ENCODE measurements at regions not wholly inside any gene's neighbourhood (a gene's known extent, or its start where the extent isn't known, plus 50 kb on each side); places are given as distances from the start of the nearest gene placed in this dataset.

DNA sequence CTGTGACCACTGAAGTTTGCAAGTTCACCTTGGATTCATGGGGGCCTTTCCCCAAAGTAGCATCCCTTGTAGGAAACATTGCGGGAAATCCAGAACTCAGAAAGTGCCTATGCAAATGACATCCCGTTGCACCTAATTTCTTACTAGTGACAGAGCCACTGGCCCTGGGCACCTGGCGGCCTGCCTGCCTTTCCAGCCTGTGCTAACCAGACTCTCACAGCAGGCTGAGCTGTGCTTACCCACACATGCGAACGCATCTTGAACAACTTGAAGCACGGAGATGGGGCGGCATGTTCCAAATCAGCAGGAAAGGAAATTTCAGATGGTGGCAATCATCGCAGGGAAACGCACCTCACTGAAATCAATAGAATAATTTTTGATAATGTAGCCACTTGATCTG lies 405.8 kb downstream of the TMEM182 start:
- H4K20me1 ChIP-seq (ENCODE audit: insufficient read depth, low read length), result no peaks in the 10 kb centered on the region
- no peaks in the 10 kb centered on the region for H3K9me3 ChIP-seq (ENCODE audit: insufficient read depth, low read depth, low read length)
- H3K4me3 ChIP-seq (ENCODE audit: insufficient read depth, low read depth, low read length), result no peak overlapping the region
- no peak overlapping the region for H3K9ac ChIP-seq (ENCODE audit: low read length)
- Mint-ChIP-seq H3K4me3 (ENCODE audit: unreplicated experiment) (no peak overlapping the region), H3K9me3 (ENCODE audit: unreplicated experiment) (peaks cover 2% of the 10 kb centered on the region), H3K4me1 (ENCODE audit: low read depth, unreplicated experiment) (peaks cover 6% of the 10 kb centered on the region), H3K27me3 (ENCODE audit: low read depth, unreplicated experiment) (no peaks in the 10 kb centered on the region), H3K36me3 (ENCODE audit: low read depth, unreplicated experiment) (no peaks in the 10 kb centered on the region), H3K27ac (ENCODE audit: unreplicated experiment) (no peak overlapping the region)
- DNase-seq (ENCODE audit: low read depth), result no peak
- TF ChIP-seq, protein P1, sequence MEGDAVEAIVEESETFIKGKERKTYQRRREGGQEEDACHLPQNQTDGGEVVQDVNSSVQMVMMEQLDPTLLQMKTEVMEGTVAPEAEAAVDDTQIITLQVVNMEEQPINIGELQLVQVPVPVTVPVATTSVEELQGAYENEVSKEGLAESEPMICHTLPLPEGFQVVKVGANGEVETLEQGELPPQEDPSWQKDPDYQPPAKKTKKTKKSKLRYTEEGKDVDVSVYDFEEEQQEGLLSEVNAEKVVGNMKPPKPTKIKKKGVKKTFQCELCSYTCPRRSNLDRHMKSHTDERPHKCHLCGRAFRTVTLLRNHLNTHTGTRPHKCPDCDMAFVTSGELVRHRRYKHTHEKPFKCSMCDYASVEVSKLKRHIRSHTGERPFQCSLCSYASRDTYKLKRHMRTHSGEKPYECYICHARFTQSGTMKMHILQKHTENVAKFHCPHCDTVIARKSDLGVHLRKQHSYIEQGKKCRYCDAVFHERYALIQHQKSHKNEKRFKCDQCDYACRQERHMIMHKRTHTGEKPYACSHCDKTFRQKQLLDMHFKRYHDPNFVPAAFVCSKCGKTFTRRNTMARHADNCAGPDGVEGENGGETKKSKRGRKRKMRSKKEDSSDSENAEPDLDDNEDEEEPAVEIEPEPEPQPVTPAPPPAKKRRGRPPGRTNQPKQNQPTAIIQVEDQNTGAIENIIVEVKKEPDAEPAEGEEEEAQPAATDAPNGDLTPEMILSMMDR (IDR thresholded peaks at IDR 0.05; ENCODE audit: insufficient read depth, low read depth, low read length), result no peak
- TF ChIP-seq EZH2 (IDR thresholded peaks at IDR 0.05; ENCODE audit: insufficient read depth, low read length), result no peak
- H2AFZ ChIP-seq (ENCODE audit: low read depth, low read length), result no peak overlapping the region
- no peaks in the 10 kb centered on the region for H3K36me3 ChIP-seq (ENCODE audit: insufficient read depth, low read length)
- H3K4me1 ChIP-seq (ENCODE audit: insufficient read depth, low read length), result no peaks in the 10 kb centered on the region
- no peak overlapping the region for H3K4me2 ChIP-seq (ENCODE audit: low read length)
- no peaks in the 10 kb centered on the region for H3K27me3 ChIP-seq (ENCODE audit: insufficient read depth, low read length)
- no peaks in the 10 kb centered on the region for H3K79me2 ChIP-seq (ENCODE audit: insufficient read depth, low read length)
- H3K27ac ChIP-seq (ENCODE audit: low read depth, low read length), result no peak overlapping the region
- no peak for FAIRE-seq

DNA sequence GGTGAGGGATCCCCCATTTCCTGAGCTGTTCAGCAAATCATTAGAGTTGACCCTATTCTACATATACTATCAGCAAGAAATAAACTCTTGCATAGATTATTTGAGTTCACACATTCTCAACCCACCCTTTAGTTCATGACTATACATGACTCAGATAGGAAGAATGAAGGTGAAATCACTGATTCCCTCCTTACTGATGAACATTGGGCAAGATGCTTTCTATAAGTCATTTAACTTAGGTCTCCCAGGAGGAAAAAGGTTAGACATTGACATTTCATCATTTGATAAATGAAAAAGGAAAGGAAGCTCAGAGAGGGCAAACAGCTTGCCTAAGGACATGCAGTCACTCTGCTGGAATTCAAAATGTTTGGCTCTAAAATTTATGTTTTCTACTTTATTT lies 408.0 kb downstream of the TMEM182 start:
- Histone ChIP-seq H3K36me3 (ENCODE audit: insufficient read depth, low read length) (no peaks in the 10 kb centered on the region), H3K4me1 (ENCODE audit: insufficient read depth, low read length) (no peaks in the 10 kb centered on the region), H3K27ac (ENCODE audit: low read depth, low read length) (no peak overlapping the region), H4K20me1 (ENCODE audit: insufficient read depth, low read length) (no peaks in the 10 kb centered on the region), H3K9ac (ENCODE audit: low read length) (no peak overlapping the region), H3K79me2 (ENCODE audit: insufficient read depth, low read length) (no peaks in the 10 kb centered on the region), H3K9me3 (ENCODE audit: insufficient read depth, low read depth, low read length) (no peaks in the 10 kb centered on the region), H3K4me2 (ENCODE audit: low read length) (no peak overlapping the region), H3K4me3 (ENCODE audit: insufficient read depth, low read depth, low read length) (no peak overlapping the region), H2AFZ (ENCODE audit: low read depth, low read length) (no peak overlapping the region), H3K27me3 (ENCODE audit: insufficient read depth, low read length) (no peaks in the 10 kb centered on the region)
- Mint-ChIP-seq H3K9me3 (ENCODE audit: unreplicated experiment) (peaks cover 2% of the 10 kb centered on the region), H3K27ac (ENCODE audit: unreplicated experiment) (no peak overlapping the region), H3K4me3 (ENCODE audit: unreplicated experiment) (no peak overlapping the region), H3K4me1 (ENCODE audit: low read depth, unreplicated experiment) (peaks cover 13% of the 10 kb centered on the region), H3K27me3 (ENCODE audit: low read depth, unreplicated experiment) (no peaks in the 10 kb centered on the region), H3K36me3 (ENCODE audit: low read depth, unreplicated experiment) (no peaks in the 10 kb centered on the region)
- FAIRE-seq (no peak), DNase-seq (ENCODE audit: low read depth) (no peak)
- TF ChIP-seq, protein P1 (IDR thresholded peaks at IDR 0.05; ENCODE audit: insufficient read depth, low read depth, low read length), result no peak
- no peak for TF ChIP-seq EZH2 (IDR thresholded peaks at IDR 0.05; ENCODE audit: insufficient read depth, low read length)

DNA sequence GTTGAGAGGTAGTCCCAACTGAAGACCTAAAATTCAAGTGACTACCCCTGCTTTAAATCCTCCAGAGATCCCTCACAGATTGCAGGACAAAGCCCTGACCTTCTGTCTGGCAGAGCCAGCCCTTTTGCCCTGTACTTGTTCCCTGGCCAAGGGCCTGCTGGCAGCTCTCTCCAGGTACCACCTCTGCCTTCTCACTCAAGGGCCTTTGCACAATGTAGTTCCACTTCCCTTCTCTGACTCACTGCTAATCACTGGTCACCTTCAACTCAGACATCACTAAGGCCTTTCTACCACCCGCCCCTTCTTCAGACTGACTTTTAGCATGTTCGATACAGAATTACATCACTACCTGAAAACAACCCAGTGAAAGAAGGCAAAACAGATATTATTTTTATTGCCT lies 411.0 kb downstream of the TMEM182 start:
- no peak for DNase-seq (ENCODE audit: low read depth)
- no peak overlapping the region for H3K27ac ChIP-seq (ENCODE audit: low read depth, low read length)
- no peaks in the 10 kb centered on the region for H3K27me3 Mint-ChIP-seq (ENCODE audit: low read depth, unreplicated experiment)
- no peaks in the 10 kb centered on the region for H3K79me2 ChIP-seq (ENCODE audit: insufficient read depth, low read length)
- H3K4me1 ChIP-seq (ENCODE audit: insufficient read depth, low read length), result no peaks in the 10 kb centered on the region
- H3K9me3 Mint-ChIP-seq (ENCODE audit: unreplicated experiment), result peaks cover 2% of the 10 kb centered on the region
- H3K27ac Mint-ChIP-seq (ENCODE audit: unreplicated experiment), result no peak overlapping the region
- no peak overlapping the region for H3K4me2 ChIP-seq (ENCODE audit: low read length)
- no peak for FAIRE-seq
- H2AFZ ChIP-seq (ENCODE audit: low read depth, low read length), result no peak overlapping the region
- H3K4me1 Mint-ChIP-seq (ENCODE audit: low read depth, unreplicated experiment), result peaks cover 12% of the 10 kb centered on the region
- H3K4me3 Mint-ChIP-seq (ENCODE audit: unreplicated experiment), result no peak overlapping the region
- H3K4me3 ChIP-seq (ENCODE audit: insufficient read depth, low read depth, low read length), result no peak overlapping the region
- H4K20me1 ChIP-seq (ENCODE audit: insufficient read depth, low read length), result no peaks in the 10 kb centered on the region
- H3K36me3 Mint-ChIP-seq (ENCODE audit: low read depth, unreplicated experiment), result no peaks in the 10 kb centered on the region
- no peak overlapping the region for H3K9ac ChIP-seq (ENCODE audit: low read length)
- no peaks in the 10 kb centered on the region for H3K36me3 ChIP-seq (ENCODE audit: insufficient read depth, low read length)
- TF ChIP-seq, protein P1 (IDR thresholded peaks at IDR 0.05; ENCODE audit: insufficient read depth, low read depth, low read length), result no peak
- TF ChIP-seq EZH2 (IDR thresholded peaks at IDR 0.05; ENCODE audit: insufficient read depth, low read length), result no peak
- H3K27me3 ChIP-seq (ENCODE audit: insufficient read depth, low read length), result no peaks in the 10 kb centered on the region
- peaks cover 2% of the 10 kb centered on the region for H3K9me3 ChIP-seq (ENCODE audit: insufficient read depth, low read depth, low read length)

Data from astrocyte (in vitro differentiated cells and primary cell).